ENCODE measurements at regions not wholly inside any gene's neighbourhood (a gene's known extent, or its start where the extent isn't known, plus 50 kb on each side); places are given as distances from the start of the nearest gene placed in this dataset.

- H3K36me3 ChIP-seq (ENCODE audit: control insufficient read depth in 2 of 3, insufficient read depth in 3 of 3, low read length in 3 of 3): no peaks in the 10 kb centered on the region
- no peak overlapping the region for H3K4me3 ChIP-seq (ENCODE audit: low read length in 3 of 3)
- TF ChIP-seq CTCF (IDR thresholded peaks at IDR 0.05; ENCODE audit: borderline replicate concordance, extremely low read depth, insufficient read depth): no peak
- H3K27ac ChIP-seq (ENCODE audit: low read depth in 2 of 2, low read length in 2 of 2): no peak overlapping the region
- FAIRE-seq: no peak
- H3K9ac ChIP-seq (ENCODE audit: low read length in 3 of 3): no peak overlapping the region
- H3K4me1 ChIP-seq (ENCODE audit: control insufficient read depth in 2 of 3, insufficient read depth in 2 of 3, low read depth in 1 of 3, low read length in 3 of 3): peaks cover 0 to 6% (median 2%) of the 10 kb centered on the region in 3 donors
- DNase-seq: no peak
- no peaks in the 10 kb centered on the region for H3K9me3 ChIP-seq (ENCODE audit: control insufficient read depth in 2 of 3, insufficient read depth in 1 of 3, low read length in 3 of 3)
- intact Hi-C loops (cut with DNase I): no loop called here
- H3K27me3 ChIP-seq (ENCODE audit: control insufficient read depth, insufficient read depth, low read length): no peaks in the 10 kb centered on the region
These were observed 150.8 kb upstream of the TMEM170B start for GRCh38 chr6:11386726-11387125.

GRCh38 chr6:11386323-11386722, 151.2 kb upstream of the TMEM170B start:
- intact Hi-C loops (cut with DNase I): no loop called here
- no peaks in the 10 kb centered on the region for H3K27me3 ChIP-seq (ENCODE audit: control insufficient read depth, insufficient read depth, low read length)
- no peaks in the 10 kb centered on the region for H3K36me3 ChIP-seq (ENCODE audit: control insufficient read depth in 2 of 3, insufficient read depth in 3 of 3, low read length in 3 of 3)
- peaks cover 0 to 6% (median 2%) of the 10 kb centered on the region in 3 donors for H3K4me1 ChIP-seq (ENCODE audit: control insufficient read depth in 2 of 3, insufficient read depth in 2 of 3, low read depth in 1 of 3, low read length in 3 of 3)
- H3K27ac ChIP-seq (ENCODE audit: low read depth in 2 of 2, low read length in 2 of 2): no peak overlapping the region
- DNase-seq (no peak), FAIRE-seq (no peak)
- no peaks in the 10 kb centered on the region for H3K9me3 ChIP-seq (ENCODE audit: control insufficient read depth in 2 of 3, insufficient read depth in 1 of 3, low read length in 3 of 3)
- no peak overlapping the region for H3K4me3 ChIP-seq (ENCODE audit: low read length in 3 of 3)
- no peak overlapping the region for H3K9ac ChIP-seq (ENCODE audit: low read length in 3 of 3)
- TF ChIP-seq CTCF (IDR thresholded peaks at IDR 0.05; ENCODE audit: borderline replicate concordance, extremely low read depth, insufficient read depth): no peak

- Histone ChIP-seq H3K27ac (ENCODE audit: low read depth in 2 of 2, low read length in 2 of 2) (no peak overlapping the region), H3K27me3 (ENCODE audit: control insufficient read depth, insufficient read depth, low read length) (no peaks in the 10 kb centered on the region), H3K9me3 (ENCODE audit: control insufficient read depth in 2 of 3, insufficient read depth in 1 of 3, low read length in 3 of 3) (no peaks in the 10 kb centered on the region), H3K4me3 (ENCODE audit: low read length in 3 of 3) (no peak overlapping the region), H3K36me3 (ENCODE audit: control insufficient read depth in 2 of 3, insufficient read depth in 3 of 3, low read length in 3 of 3) (no peaks in the 10 kb centered on the region), H3K4me1 (ENCODE audit: control insufficient read depth in 2 of 3, insufficient read depth in 2 of 3, low read depth in 1 of 3, low read length in 3 of 3) (peaks cover 0 to 3% (median 2%) of the 10 kb centered on the region in 3 donors), H3K9ac (ENCODE audit: low read length in 3 of 3) (no peak overlapping the region)
- intact Hi-C loops (cut with DNase I): no loop called here
- no peak for DNase-seq
- no peak for TF ChIP-seq CTCF (IDR thresholded peaks at IDR 0.05; ENCODE audit: borderline replicate concordance, extremely low read depth, insufficient read depth)
- FAIRE-seq: no peak
These were observed 152.3 kb upstream of the NEDD9 start for GRCh38 chr6:11384531-11385309.

All from kidney (tissue), 13 donors.